ENCODE measurements at regions not wholly inside any gene's neighbourhood (a gene's known extent, or its start where the extent isn't known, plus 50 kb on each side); places are given as distances from the start of the nearest gene placed in this dataset.

DNA sequence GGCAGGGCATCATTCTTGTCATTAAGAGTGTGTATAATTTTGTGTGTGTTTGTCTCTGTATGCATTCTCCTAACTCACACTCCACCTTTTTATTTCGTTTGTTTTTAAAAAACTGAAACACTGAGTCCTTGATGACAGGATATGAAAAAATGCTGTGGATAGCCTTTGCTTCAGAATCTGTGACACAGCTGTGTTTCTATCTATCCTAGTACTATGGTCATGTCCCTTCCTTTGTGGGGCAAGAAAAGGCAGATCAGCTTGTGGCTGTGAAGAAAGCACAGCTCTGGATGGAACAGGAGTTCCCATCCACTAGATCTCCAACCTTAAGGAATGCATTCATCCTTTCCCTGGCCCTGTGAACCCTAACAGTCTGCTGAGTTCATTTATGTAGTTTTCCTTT is 60.3 kb downstream of the OTOL1 start:
- TF ChIP-seq POLR2A (IDR thresholded peaks at IDR 0.05) = no peak
- TF ChIP-seq, protein P1, sequence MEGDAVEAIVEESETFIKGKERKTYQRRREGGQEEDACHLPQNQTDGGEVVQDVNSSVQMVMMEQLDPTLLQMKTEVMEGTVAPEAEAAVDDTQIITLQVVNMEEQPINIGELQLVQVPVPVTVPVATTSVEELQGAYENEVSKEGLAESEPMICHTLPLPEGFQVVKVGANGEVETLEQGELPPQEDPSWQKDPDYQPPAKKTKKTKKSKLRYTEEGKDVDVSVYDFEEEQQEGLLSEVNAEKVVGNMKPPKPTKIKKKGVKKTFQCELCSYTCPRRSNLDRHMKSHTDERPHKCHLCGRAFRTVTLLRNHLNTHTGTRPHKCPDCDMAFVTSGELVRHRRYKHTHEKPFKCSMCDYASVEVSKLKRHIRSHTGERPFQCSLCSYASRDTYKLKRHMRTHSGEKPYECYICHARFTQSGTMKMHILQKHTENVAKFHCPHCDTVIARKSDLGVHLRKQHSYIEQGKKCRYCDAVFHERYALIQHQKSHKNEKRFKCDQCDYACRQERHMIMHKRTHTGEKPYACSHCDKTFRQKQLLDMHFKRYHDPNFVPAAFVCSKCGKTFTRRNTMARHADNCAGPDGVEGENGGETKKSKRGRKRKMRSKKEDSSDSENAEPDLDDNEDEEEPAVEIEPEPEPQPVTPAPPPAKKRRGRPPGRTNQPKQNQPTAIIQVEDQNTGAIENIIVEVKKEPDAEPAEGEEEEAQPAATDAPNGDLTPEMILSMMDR (IDR thresholded peaks at IDR 0.05) = no peak
- TF ChIP-seq POLR2AphosphoS5 (IDR thresholded peaks at IDR 0.05; ENCODE audit: insufficient read depth in 1 of 2, low read depth in 1 of 2) = no peak
